ENCODE measurements at regions not wholly inside any gene's neighbourhood (a gene's known extent, or its start where the extent isn't known, plus 50 kb on each side); places are given as distances from the start of the nearest gene placed in this dataset.

- no peak for TF ChIP-seq RAD21 (IDR thresholded peaks at IDR 0.05; ENCODE audit: low read length)
- TF ChIP-seq CHD1 (IDR thresholded peaks at IDR 0.05; ENCODE audit: low read depth, low read length), result no peak
Observed at GRCh38 chr6:169119669-169120068, 134.0 kb downstream of the THBS2 start.
